ENCODE measurements at regions not wholly inside any gene's neighbourhood (a gene's known extent, or its start where the extent isn't known, plus 50 kb on each side); places are given as distances from the start of the nearest gene placed in this dataset.

GRCh38 chr10:29829776-29830175 is 195.0 kb upstream of the SVIL start:
- TF ChIP-seq POLR2A (IDR thresholded peaks at IDR 0.05) (no peak), CTCF (IDR thresholded peaks at IDR 0.05) (no peak)
- WGBS, 2 donors: 91 to 98% methylated on average over 2 of the region's 2 CpGs
- intact Hi-C loops (cut with DNase I; ENCODE audit: low total_unique reads): no loop called here

GRCh38 chr10:29828956-29829355 is 194.2 kb upstream of the SVIL start:
- WGBS, 2 donors: 58 to 80% methylated on average over 3 of the region's 3 CpGs
- TF ChIP-seq CTCF (IDR thresholded peaks at IDR 0.05) (no peak), POLR2A (IDR thresholded peaks at IDR 0.05) (no peak)
- no peak overlapping the region for H3K4me3 ChIP-seq (ENCODE audit: low read depth, poor library complexity, severe bottlenecking)
- DNase-seq (ENCODE audit: low spot score in 2 of 2): peak in 1 of 2 donors; percentile 8
- intact Hi-C loops (cut with DNase I; ENCODE audit: low total_unique reads): no loop called here

More at GRCh38 chr10:29829776-29830175, 195.0 kb upstream of the SVIL start:
- no peak overlapping the region for H3K4me3 ChIP-seq (ENCODE audit: low read depth, poor library complexity, severe bottlenecking)
- peak in 1 of 2 donors; percentile 20 for DNase-seq (ENCODE audit: low spot score in 2 of 2)

GRCh38 chr10:29828440-29828894 is 193.7 kb upstream of the SVIL start:
- intact Hi-C loops (cut with DNase I; ENCODE audit: low total_unique reads): no loop called here
- peak in 1 of 2 donors; percentile 86 for DNase-seq (ENCODE audit: low spot score in 2 of 2)
- WGBS, 2 donors: 57 to 62% methylated on average over 4 of the region's 4 CpGs
- H3K4me3 ChIP-seq (ENCODE audit: low read depth, poor library complexity, severe bottlenecking): no peak overlapping the region
- TF ChIP-seq CTCF (IDR thresholded peaks at IDR 0.05) (no peak), POLR2A (IDR thresholded peaks at IDR 0.05) (no peak)

- intact Hi-C loops (cut with DNase I; ENCODE audit: low total_unique reads): no loop called here
- TF ChIP-seq CTCF (IDR thresholded peaks at IDR 0.05) (no peak), POLR2A (IDR thresholded peaks at IDR 0.05) (no peak)
- no peak overlapping the region for H3K4me3 ChIP-seq (ENCODE audit: low read depth, poor library complexity, severe bottlenecking)
- DNase-seq (ENCODE audit: low spot score in 2 of 2): peak in 1 of 2 donors; percentile 75
- 84 to 85% methylated on average over 7 of the region's 7 CpGs for WGBS, 2 donors
These were observed 192.7 kb upstream of the SVIL start for GRCh38 chr10:29827512-29827911.

GRCh38 chr10:29826801-29827450 is 192.2 kb upstream of the SVIL start:
- TF ChIP-seq POLR2A (IDR thresholded peaks at IDR 0.05) (no peak), CTCF (IDR thresholded peaks at IDR 0.05) (no peak)
- intact Hi-C loops (cut with DNase I; ENCODE audit: low total_unique reads): no loop called here
- DNase-seq (ENCODE audit: low spot score in 2 of 2): no peak
- H3K4me3 ChIP-seq (ENCODE audit: low read depth, poor library complexity, severe bottlenecking): no peak overlapping the region
- WGBS, 2 donors: 67 to 68% methylated on average over 5 of the region's 5 CpGs

GRCh38 chr10:29826221-29826620 is 191.4 kb upstream of the SVIL start:
- 62 to 69% methylated on average over 5 of the region's 5 CpGs for WGBS, 2 donors
- no peak for DNase-seq (ENCODE audit: low spot score in 2 of 2)
- intact Hi-C loops (cut with DNase I; ENCODE audit: low total_unique reads): no loop called here
- TF ChIP-seq CTCF (IDR thresholded peaks at IDR 0.05) (no peak), POLR2A (IDR thresholded peaks at IDR 0.05) (no peak)
- no peak overlapping the region for H3K4me3 ChIP-seq (ENCODE audit: low read depth, poor library complexity, severe bottlenecking)

All from lower leg skin (tissue), 4 donors.